ENCODE measurements at regions not wholly inside any gene's neighbourhood (a gene's known extent, or its start where the extent isn't known, plus 50 kb on each side); places are given as distances from the start of the nearest gene placed in this dataset.

DNA sequence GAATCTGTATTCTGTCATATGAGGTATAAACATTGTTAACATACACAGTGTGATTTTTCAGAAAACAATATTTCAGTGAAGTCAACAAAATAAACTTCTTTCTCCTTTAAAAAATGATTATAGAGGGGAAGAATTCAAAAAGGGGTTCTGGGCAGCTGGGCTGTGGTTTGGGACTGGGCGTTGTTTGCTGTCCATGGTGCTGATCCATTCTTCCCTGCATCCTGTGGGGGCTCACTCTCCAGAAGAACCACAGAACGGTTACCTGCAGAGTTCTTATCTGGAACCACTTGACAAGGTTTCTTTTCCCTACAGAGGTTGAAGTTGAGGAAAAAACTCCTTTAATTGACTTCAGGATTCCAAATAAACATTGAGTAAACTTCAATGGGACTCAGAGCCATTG, 1091.0 kb downstream of the CDH8 start:
- TF ChIP-seq, protein P1, sequence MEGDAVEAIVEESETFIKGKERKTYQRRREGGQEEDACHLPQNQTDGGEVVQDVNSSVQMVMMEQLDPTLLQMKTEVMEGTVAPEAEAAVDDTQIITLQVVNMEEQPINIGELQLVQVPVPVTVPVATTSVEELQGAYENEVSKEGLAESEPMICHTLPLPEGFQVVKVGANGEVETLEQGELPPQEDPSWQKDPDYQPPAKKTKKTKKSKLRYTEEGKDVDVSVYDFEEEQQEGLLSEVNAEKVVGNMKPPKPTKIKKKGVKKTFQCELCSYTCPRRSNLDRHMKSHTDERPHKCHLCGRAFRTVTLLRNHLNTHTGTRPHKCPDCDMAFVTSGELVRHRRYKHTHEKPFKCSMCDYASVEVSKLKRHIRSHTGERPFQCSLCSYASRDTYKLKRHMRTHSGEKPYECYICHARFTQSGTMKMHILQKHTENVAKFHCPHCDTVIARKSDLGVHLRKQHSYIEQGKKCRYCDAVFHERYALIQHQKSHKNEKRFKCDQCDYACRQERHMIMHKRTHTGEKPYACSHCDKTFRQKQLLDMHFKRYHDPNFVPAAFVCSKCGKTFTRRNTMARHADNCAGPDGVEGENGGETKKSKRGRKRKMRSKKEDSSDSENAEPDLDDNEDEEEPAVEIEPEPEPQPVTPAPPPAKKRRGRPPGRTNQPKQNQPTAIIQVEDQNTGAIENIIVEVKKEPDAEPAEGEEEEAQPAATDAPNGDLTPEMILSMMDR (IDR thresholded peaks at IDR 0.05; ENCODE audit: low read depth, low read length, poor library complexity, severe bottlenecking), result no peak
- no peak for TF ChIP-seq EZH2phosphoT487 (IDR thresholded peaks at IDR 0.05; ENCODE audit: borderline replicate concordance, low read length)

Measured in DOHH2 (cell line).